Fibroblast of lung (primary cell): ENCODE measurements at regions not wholly inside any gene's neighbourhood (a gene's known extent, or its start where the extent isn't known, plus 50 kb on each side); places are given as distances from the start of the nearest gene placed in this dataset.
"Not testable (repeated sequence)": the region's sequence is repeated elsewhere in the genome, so short reads cannot be mapped to it uniquely, and the experiment has no call there.

Experiments
- DNase-seq, 2 donors: peaks; one replicate each; pipeline versions ENCODE4 v3.0.0 to v3.0.0-alpha.2; 2010; ENCODE audit warnings: low read depth in 2 of 2
- H2AFZ ChIP-seq: 2 replicates; pipeline ENCODE4 v1.5.1; 2012; ENCODE audit warnings: low read length, control low read depth, inconsistent platforms
- H3K27ac ChIP-seq: 2 replicates; pipeline ENCODE4 v1.5.1; 2011; ENCODE audit warnings: low read length, control low read depth; ENCODE audit not compliant: insufficient read depth
- H3K27me3 ChIP-seq: 2 replicates; pipeline ENCODE4 v1.5.1; 2011; ENCODE audit warnings: mild to moderate bottlenecking, low read length; ENCODE audit not compliant: control insufficient read depth, insufficient read depth
- H3K36me3 ChIP-seq: 2 replicates; pipeline ENCODE4 v1.5.1; 2011; ENCODE audit warnings: low read length; ENCODE audit not compliant: control insufficient read depth, insufficient read depth
- H3K4me1 ChIP-seq: 2 replicates; pipeline ENCODE4 v1.5.1; 2011; ENCODE audit warnings: low read length; ENCODE audit not compliant: control insufficient read depth, insufficient read depth; ENCODE audit errors: extremely low read depth
- H3K4me2 ChIP-seq: 2 replicates; pipeline ENCODE4 v1.5.1; 2011; ENCODE audit warnings: low read length, control low read depth; ENCODE audit not compliant: insufficient read depth; ENCODE audit errors: extremely low read depth
- H3K4me3 ChIP-seq, 4 experiments: fragments of 200-600 bp in 1 of 4; sonication (generic) in 1 of 4; replicated peaks in 1 of 4; 2 replicates each; pipeline ENCODE4 v1.5.1; 2011 to 2016; ENCODE audit warnings: low read length in 4 of 4, low read depth in 3 of 4, mild to moderate bottlenecking in 3 of 4, control low read depth in 2 of 4, inconsistent platforms in 1 of 4, mixed read lengths in 1 of 4; ENCODE audit not compliant: insufficient read depth in 1 of 4; ENCODE audit errors: control extremely low read depth in 1 of 4
- H3K79me2 ChIP-seq: 2 replicates; pipeline ENCODE4 v1.5.1; 2012; ENCODE audit warnings: mild to moderate bottlenecking, low read length, inconsistent platforms; ENCODE audit not compliant: control insufficient read depth, insufficient read depth
- H3K9ac ChIP-seq: 2 replicates; pipeline ENCODE4 v1.5.1; 2011; ENCODE audit warnings: mild to moderate bottlenecking, low read length, control low read depth; ENCODE audit not compliant: insufficient read depth
- H3K9me3 ChIP-seq: 2 replicates; pipeline ENCODE4 v1.5.1; 2012; ENCODE audit warnings: low read depth, low read length; ENCODE audit not compliant: control insufficient read depth, insufficient read depth
- H4K20me1 ChIP-seq: 2 replicates; pipeline ENCODE4 v1.5.1; 2011; ENCODE audit warnings: low read length; ENCODE audit not compliant: control insufficient read depth, insufficient read depth; ENCODE audit errors: extremely low read depth
- EZH2 ChIP-seq: IDR thresholded peaks from 2 replicates; pipeline ENCODE4 v1.5.1; 2012; ENCODE audit warnings: low read length, control low read depth, mild to moderate bottlenecking; ENCODE audit errors: missing control alignments
- TF ChIP-seq, protein P1 (sequence below), 2 donors: IDR thresholded peaks in 1 of 2; conservative IDR thresholded peaks in 1 of 2; 1 replicate in 1 of 2; 2 replicates in 1 of 2; pipeline ENCODE4 v1.5.1; 2011 to 2012; ENCODE audit warnings: low read length in 2 of 2, control low read depth in 1 of 2, inconsistent platforms in 1 of 2, low read depth in 1 of 2, mild to moderate bottlenecking in 1 of 2

- H4K20me1 ChIP-seq, result no peaks in the 10 kb centered on the region
- H3K27me3 ChIP-seq, result no peaks in the 10 kb centered on the region
- no peak overlapping the region for H3K27ac ChIP-seq
- H3K36me3 ChIP-seq, result no peaks in the 10 kb centered on the region
- TF ChIP-seq, protein P1, sequence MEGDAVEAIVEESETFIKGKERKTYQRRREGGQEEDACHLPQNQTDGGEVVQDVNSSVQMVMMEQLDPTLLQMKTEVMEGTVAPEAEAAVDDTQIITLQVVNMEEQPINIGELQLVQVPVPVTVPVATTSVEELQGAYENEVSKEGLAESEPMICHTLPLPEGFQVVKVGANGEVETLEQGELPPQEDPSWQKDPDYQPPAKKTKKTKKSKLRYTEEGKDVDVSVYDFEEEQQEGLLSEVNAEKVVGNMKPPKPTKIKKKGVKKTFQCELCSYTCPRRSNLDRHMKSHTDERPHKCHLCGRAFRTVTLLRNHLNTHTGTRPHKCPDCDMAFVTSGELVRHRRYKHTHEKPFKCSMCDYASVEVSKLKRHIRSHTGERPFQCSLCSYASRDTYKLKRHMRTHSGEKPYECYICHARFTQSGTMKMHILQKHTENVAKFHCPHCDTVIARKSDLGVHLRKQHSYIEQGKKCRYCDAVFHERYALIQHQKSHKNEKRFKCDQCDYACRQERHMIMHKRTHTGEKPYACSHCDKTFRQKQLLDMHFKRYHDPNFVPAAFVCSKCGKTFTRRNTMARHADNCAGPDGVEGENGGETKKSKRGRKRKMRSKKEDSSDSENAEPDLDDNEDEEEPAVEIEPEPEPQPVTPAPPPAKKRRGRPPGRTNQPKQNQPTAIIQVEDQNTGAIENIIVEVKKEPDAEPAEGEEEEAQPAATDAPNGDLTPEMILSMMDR (conservative IDR thresholded peaks at IDR 0.05 in 1 of 2, IDR thresholded peaks at IDR 0.05 in 1 of 2; ENCODE audit: low read depth in 1 of 2, low read length in 2 of 2), result no peak
- TF ChIP-seq EZH2, result no peak
- DNase-seq, result no peak
- H2AFZ ChIP-seq, result no peak overlapping the region
- no peaks in the 10 kb centered on the region for H3K9me3 ChIP-seq
- no peaks in the 10 kb centered on the region for H3K79me2 ChIP-seq
- H3K4me2 ChIP-seq, result no peak overlapping the region
- no peaks in the 10 kb centered on the region for H3K4me1 ChIP-seq
- H3K9ac ChIP-seq, result no peak overlapping the region
- no peak overlapping the region for H3K4me3 ChIP-seq
Observed at GRCh38 chr4:49221209-49221608, 235.1 kb downstream of the CWH43 start.

DNA sequence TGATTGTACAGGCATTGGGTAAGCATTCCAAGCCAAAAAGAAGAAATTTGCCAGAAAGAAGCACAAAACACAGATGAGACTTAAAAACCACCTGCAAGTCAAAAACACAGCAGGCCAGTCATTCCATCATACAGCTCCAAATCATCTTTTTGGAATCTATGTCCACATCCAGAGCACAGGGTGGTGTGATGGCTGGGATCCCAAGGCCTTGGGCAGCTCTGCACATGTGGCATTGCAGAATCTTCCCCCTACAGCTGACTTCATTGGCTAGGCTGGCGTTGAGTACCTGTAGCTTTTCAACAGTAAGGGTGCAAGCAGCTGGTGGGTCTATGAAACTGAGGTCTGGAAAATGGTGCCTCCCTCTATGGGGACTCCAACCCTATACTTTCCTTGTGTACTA, 236.7 kb downstream of the CWH43 start:
- not testable (repeated sequence) for H3K36me3 ChIP-seq, H3K9ac ChIP-seq, H3K79me2 ChIP-seq, H3K9me3 ChIP-seq, H2AFZ ChIP-seq, H4K20me1 ChIP-seq, H3K4me2 ChIP-seq, H3K4me1 ChIP-seq, DNase-seq, H3K4me3 ChIP-seq, H3K27me3 ChIP-seq, H3K27ac ChIP-seq

DNA sequence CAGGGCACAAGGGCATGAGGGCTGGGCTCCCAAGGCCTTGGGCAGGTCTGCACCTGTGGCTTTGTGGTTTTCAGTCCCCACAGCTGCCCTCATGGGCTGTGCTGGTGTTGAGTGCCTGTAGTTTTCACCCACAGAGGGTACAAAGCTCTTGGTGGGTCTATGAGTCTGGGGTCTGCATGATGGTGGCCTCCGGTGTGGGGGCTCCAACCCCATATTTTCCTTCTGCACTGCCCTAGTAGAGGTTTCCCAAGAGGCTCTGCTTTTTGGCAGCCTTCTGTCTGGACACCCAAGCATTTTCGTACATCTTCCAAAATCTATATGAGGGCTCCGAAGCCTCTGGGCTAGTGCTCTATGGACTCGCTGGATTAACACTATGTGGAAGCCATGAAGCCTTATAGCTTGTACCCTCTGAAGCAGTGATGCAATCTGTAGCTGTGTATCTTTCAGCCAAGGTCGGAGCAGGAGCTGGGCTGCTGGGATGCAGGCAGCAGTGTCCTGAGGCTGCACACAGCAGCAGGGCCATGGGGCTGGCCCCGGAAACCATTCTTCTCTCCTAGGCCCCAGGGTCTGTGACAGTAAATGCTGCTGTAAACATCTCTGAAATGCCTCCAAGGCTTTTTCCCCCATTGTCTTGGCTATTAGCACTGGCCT, 240.3 kb downstream of the CWH43 start:
- H3K4me2 ChIP-seq, H3K4me3 ChIP-seq, H3K4me1 ChIP-seq, DNase-seq, H3K27ac ChIP-seq, H3K79me2 ChIP-seq, H3K27me3 ChIP-seq, H3K36me3 ChIP-seq, H2AFZ ChIP-seq, H3K9me3 ChIP-seq, H3K9ac ChIP-seq, H4K20me1 ChIP-seq: not testable (repeated sequence)

DNA sequence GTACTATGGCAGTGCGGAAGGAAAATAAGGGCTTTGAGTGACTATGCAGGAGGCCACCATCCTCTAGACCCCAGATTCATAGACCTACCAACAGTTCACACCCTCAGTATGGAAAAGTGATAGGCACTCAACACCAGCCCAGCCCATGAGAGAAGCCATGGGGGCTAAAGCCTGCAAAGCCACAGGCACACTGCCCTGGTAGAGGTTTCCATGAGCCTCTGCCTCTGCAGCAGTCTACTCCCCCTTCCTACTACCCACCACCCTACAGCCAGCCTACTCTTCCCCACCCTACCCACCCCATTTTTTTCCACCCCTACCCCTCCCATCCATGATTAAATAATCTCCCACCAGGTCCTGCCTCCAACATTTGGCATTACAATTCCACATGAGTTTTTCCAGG, 241.9 kb downstream of the CWH43 start:
- H3K36me3 ChIP-seq, DNase-seq, H3K4me3 ChIP-seq, H3K4me1 ChIP-seq, H3K4me2 ChIP-seq, H3K9ac ChIP-seq, H3K9me3 ChIP-seq, H3K27me3 ChIP-seq, H2AFZ ChIP-seq, H4K20me1 ChIP-seq, H3K79me2 ChIP-seq, H3K27ac ChIP-seq: not testable (repeated sequence)

DNA sequence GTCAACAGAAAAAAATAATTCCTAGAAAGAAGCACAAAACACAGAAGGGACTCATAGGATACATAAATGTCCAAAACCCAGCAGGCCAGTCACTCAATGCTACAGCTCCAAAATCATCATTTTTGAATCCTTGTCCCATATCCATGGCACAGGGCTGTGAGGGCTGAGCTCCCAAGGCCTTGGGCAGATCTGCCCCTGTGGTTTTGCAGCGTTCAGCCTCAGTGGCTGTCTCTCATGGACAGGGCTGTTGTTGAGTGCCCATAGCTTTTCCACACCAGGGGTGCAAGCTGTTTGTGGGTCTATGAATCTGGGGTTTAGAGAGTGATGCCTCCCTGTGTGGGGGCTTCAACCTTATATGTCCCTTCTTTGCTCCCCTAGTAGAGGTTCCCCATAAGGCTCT, 243.2 kb downstream of the CWH43 start:
- H3K27ac ChIP-seq, DNase-seq, H3K4me3 ChIP-seq: not testable (repeated sequence)

DNA sequence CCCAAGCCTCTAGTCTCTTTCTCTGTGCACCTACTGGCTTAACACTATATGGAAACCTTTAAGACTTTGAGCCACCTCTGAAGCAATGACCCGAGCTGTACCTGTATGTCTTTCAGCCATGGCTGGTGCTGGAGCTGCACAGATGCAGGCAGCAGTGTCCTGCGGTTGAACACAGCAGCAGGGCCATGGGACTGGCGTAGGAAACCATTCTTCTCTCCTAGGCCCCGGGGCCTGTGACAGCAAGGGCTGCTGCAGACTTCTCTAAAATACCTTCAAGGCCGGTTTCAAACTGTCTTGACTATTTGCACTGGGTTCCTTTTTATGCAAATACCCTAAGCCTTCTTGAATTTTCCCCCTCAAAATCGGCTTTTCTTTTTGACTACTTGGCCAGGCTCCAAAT, 243.6 kb downstream of the CWH43 start:
- not testable (repeated sequence) for H3K27me3 ChIP-seq, H3K4me1 ChIP-seq, H3K27ac ChIP-seq, H3K4me2 ChIP-seq, H3K36me3 ChIP-seq, H3K9me3 ChIP-seq, H3K4me3 ChIP-seq, H4K20me1 ChIP-seq, H3K79me2 ChIP-seq, DNase-seq, H3K9ac ChIP-seq, H2AFZ ChIP-seq

More for the DNA sequence above, 243.2 kb downstream of the CWH43 start:
- not testable (repeated sequence) for H3K9ac ChIP-seq, H4K20me1 ChIP-seq, H2AFZ ChIP-seq, H3K36me3 ChIP-seq, H3K9me3 ChIP-seq, H3K4me2 ChIP-seq, H3K4me1 ChIP-seq, H3K27me3 ChIP-seq, H3K79me2 ChIP-seq
